ENCODE measurements at regions not wholly inside any gene's neighbourhood (a gene's known extent, or its start where the extent isn't known, plus 50 kb on each side); places are given as distances from the start of the nearest gene placed in this dataset.

DNA sequence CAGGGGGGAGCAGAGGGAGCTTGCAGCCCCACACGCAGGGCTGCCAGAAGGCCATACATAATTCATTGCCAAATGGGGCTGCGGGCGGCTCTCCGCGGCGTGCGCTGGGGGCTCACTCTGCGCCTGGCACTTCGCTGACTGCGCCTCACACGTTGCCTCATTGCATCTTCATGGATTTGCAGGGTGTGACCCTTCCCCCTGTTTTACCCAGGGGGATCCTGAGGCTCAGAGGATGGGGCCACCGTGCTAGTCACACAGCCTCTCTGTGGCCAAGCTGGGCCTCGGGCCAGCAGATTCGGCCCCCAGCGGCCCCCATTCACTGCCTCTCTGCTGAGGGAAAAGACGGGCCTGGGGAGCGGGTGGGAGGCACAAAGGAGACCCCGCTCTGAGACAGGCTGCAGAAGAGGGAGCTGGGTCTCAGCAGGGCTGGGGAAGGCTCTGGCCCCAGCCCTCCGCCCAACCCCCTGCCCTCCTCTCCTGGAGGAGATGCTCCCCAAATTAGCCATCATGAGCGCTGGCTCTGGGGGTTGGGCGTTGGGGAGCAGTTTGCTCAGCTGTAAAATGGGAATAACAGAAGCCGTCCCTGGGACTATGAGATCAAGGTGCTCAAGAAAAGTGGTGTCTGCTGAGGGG is 115.5 kb downstream of the C9orf50 start:
- TF ChIP-seq, protein P1, sequence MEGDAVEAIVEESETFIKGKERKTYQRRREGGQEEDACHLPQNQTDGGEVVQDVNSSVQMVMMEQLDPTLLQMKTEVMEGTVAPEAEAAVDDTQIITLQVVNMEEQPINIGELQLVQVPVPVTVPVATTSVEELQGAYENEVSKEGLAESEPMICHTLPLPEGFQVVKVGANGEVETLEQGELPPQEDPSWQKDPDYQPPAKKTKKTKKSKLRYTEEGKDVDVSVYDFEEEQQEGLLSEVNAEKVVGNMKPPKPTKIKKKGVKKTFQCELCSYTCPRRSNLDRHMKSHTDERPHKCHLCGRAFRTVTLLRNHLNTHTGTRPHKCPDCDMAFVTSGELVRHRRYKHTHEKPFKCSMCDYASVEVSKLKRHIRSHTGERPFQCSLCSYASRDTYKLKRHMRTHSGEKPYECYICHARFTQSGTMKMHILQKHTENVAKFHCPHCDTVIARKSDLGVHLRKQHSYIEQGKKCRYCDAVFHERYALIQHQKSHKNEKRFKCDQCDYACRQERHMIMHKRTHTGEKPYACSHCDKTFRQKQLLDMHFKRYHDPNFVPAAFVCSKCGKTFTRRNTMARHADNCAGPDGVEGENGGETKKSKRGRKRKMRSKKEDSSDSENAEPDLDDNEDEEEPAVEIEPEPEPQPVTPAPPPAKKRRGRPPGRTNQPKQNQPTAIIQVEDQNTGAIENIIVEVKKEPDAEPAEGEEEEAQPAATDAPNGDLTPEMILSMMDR (IDR thresholded peaks at IDR 0.05): no peak
- ATAC-seq (ENCODE audit: low FRiP score) (no peak), DNase-seq (ENCODE audit: low spot score) (no peak)

DNA sequence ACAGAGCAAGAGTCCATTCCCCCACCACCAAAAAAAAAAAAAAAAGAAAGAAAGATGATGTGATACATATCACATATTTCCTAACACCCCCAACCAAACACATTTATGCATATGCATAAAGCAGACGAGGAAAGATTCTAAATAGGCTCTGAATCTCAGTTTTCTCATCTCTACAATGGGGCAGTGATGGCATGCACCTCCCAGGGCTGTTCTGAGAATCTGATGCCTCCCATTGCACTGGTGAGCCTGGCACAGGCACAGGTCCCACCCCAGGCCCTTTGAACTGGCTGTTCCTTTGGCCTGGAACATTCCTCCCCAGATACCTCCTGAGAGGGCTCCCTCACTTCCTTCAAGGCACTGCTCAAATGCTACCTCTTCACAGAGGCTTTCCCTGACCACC is 116.5 kb downstream of the C9orf50 start:
- DNase-seq (ENCODE audit: low spot score): no peak
- no peak for ATAC-seq (ENCODE audit: low FRiP score)
- TF ChIP-seq, protein P1 (IDR thresholded peaks at IDR 0.05): no peak

DNA sequence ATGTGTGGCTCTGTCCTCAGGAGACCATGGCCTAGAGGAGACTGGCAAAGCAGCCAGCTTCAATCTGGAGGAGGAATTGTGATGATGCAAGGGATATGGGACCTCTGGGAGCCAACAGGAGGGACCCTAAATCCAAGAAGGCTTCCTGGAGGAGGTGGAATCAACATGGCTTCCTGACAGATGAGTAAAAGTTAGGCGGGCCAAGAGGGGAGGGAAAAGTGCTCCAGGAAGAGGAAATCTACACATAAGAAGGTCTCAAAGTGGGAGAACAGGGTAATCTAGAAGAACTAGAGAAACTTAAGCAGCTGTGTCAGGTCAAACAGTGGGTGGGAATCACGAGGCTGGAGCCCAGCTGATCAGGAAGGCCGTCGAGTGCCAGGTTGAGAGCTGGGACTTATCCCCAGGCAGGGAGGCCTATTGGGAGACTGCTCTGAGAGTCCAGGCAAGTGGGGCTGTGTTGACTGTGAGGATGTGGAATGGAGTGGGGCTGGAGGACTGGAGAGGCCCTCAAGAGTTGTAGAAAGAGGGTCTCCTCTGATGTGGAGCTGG is 119.1 kb downstream of the C9orf50 start:
- DNase-seq (ENCODE audit: low spot score): no peak
- ATAC-seq (ENCODE audit: low FRiP score): no peak
- TF ChIP-seq, protein P1 (IDR thresholded peaks at IDR 0.05): no peak

DNA sequence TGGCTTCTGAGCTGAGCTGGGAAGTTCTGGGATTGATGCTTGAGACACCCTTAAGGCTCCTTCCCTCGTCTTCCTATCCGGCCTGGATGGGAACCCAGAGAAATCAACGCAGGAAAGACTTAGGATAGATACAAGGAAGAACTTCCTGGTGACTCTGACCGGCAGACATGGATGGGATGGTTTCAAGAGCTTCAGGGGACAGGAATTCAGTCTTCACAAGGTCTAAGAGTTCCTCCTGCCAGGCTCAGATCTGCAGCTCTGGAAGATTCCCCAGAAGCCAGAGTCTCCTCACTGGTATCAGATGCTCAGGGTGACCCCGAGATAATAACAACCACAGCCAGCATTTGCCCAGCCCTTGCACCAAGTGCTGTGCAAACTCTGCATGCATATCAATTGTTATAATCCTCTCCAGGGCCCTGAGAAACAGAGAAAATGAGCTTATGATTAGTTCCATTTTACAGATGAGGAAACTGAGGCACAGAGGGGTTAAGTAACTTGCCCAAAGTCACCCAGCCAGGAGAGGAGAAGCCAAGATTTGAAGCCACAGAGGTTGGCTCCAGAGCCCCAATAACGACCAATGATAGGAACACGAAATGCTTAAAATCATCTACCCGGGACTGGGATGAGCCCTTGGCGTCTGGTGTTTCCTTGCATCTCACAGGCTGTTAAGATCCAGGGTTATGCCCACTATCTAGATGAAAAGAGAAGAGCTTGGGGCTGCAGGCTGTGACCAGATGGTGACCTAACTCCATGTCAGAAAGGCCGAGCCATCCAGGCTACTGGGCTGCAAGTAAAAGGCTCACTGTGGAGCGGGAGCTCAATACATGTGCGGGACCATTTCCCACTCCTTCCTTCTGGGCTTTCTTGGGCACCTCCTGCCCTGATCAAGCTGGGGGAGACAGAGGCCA is 119.8 kb downstream of the C9orf50 start:
- no peak for ATAC-seq (ENCODE audit: low FRiP score)
- no peak for DNase-seq (ENCODE audit: low spot score)
- TF ChIP-seq, protein P1 (IDR thresholded peaks at IDR 0.05): no peak

DNA sequence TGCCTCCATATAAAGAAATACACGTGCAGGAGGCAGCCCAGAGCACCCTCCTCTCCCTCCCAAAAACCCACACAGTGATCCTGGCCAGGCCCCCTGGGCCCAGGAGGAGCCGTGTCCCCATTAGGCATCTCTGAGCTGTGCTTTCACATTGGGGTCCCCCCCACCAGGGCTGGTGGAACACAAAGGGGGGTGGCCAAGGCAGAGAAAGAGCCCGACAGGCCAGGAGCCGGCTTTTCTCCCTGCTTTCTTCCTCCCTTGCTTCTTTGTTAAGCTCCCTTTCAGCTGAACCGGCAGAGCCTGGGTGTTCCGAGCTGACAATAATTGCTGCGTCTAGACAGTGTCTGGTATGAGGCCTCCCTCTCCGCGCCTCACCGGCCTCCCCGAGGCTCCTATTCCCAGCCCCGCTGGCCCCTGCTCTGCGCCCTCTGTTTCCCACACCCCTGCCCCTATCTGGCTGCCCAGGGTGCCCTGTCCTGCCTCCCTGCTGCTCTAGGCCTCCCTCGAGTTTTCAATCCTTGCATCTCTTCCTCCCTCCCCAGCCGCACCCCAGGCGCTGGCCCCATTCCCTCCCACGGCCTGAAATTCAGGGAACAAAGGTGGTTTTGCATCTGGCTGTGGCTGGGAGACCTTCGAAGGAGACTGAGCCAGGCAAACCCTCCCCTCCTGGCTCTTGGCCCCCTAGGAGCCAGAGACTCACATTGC is 120.6 kb downstream of the C9orf50 start:
- ATAC-seq (ENCODE audit: low FRiP score) (no peak), DNase-seq (ENCODE audit: low spot score) (no peak)
- TF ChIP-seq, protein P1 (IDR thresholded peaks at IDR 0.05): no peak

DNA sequence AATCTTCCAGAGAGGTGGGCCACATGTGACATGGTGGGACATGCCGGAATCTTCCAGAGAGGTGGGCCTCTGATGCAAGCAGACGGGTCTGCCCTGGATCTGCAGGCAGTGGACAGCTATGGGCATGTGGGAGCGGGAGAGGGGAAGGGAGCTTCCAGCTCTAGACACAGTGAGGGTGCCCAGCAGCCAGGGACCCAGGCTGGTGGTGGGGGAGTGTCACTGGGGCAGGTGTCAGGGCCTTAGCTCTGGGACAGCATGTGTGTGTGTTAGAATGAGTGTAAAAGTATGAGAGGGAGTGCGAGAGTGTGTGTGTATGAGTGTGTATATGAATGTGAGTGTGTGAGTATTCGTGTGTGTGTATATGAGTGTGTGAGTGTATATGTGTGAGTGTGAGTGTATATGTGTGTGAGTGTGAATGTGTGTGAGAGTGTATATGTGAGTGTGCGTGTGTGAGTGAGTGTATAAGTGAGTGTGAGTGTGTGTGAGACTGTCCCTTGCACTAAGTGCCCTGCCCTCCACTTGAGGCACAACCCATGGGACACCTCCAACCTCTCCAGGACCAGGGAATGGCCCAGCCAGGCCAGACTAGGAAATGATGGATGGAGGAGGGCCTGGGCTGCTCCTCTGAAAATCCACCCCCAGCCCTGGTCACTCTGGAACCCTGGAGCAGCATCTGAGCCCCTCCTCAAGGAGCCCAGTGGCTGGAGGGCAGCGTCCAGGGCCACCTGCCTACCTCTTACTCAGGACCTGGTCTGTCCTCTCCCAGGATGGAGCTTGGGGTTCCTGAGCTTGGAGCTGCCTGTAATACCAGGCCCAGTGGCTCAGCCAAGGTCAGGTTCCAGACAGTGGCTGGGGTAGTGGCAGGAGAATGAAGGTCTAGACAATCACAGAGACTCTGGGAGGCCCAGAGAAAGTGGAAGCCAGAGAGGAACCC is 122.2 kb downstream of the C9orf50 start:
- ATAC-seq (ENCODE audit: low FRiP score): no peak
- TF ChIP-seq, protein P1 (IDR thresholded peaks at IDR 0.05): no peak
- no peak for DNase-seq (ENCODE audit: low spot score)
